ENCODE measurements at regions not wholly inside any gene's neighbourhood (a gene's known extent, or its start where the extent isn't known, plus 50 kb on each side); places are given as distances from the start of the nearest gene placed in this dataset.

DNA sequence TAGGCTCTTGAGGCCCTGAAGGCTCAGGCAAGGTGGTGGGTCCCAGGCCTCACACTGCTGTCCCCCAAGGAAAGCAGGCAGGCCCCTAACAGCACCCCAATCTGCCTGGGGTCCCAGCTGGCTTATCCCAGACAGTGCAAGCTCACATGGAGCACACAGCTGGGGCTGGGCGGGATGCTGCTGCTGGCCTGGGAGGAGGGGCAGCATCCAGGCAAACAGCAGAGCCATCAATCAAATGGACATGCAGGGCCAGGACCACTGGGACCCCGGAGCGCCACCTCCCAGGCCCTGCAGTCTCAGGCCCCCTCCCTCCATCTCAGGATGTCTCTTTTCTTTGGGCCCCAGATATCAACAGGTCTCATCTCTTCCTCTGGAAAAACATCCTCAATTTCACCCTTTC, 140.3 kb downstream of the BRD1 start:
- TF ChIP-seq, protein P1, sequence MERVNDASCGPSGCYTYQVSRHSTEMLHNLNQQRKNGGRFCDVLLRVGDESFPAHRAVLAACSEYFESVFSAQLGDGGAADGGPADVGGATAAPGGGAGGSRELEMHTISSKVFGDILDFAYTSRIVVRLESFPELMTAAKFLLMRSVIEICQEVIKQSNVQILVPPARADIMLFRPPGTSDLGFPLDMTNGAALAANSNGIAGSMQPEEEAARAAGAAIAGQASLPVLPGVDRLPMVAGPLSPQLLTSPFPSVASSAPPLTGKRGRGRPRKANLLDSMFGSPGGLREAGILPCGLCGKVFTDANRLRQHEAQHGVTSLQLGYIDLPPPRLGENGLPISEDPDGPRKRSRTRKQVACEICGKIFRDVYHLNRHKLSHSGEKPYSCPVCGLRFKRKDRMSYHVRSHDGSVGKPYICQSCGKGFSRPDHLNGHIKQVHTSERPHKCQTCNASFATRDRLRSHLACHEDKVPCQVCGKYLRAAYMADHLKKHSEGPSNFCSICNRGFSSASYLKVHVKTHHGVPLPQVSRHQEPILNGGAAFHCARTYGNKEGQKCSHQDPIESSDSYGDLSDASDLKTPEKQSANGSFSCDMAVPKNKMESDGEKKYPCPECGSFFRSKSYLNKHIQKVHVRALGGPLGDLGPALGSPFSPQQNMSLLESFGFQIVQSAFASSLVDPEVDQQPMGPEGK (CRISPR knock-in tag; IDR thresholded peaks at IDR 0.05; ENCODE audit: borderline replicate concordance) = no peak
- no peak for TF ChIP-seq ARNTL (CRISPR knock-in tag; IDR thresholded peaks at IDR 0.05; ENCODE audit: borderline replicate concordance, low read depth)

All from SK-N-SH treated with all-trans-retinoic acid at 6 μM for 48 hours (cell line).